Sigmoid colon (tissue), 6 donors: ENCODE measurements at regions not wholly inside any gene's neighbourhood (a gene's known extent, or its start where the extent isn't known, plus 50 kb on each side); places are given as distances from the start of the nearest gene placed in this dataset.

Experiments used
- DNase-seq: peaks from one replicate; pipeline ENCODE4 v3.0.0-alpha.2; 2019
- H3K27ac ChIP-seq, 4 donors: fragments of 200-600 bp; sonication (generic); one replicate each; pipeline ENCODE4 v1.5.1; 2016 to 2019; ENCODE audit warnings: mild to moderate bottlenecking in 1 of 4
- H3K27me3 ChIP-seq, 3 donors: fragments of 200-600 bp; sonication (generic); one replicate each; pipeline ENCODE4 v1.5.1; 2019; ENCODE audit warnings: mild to moderate bottlenecking in 1 of 3
- H3K36me3 ChIP-seq, 4 donors: fragments of 200-600 bp; sonication (generic); one replicate each; pipeline ENCODE4 v1.5.1; 2016 to 2019
- H3K4me1 ChIP-seq, 4 donors: fragments of 200-600 bp; sonication (generic); one replicate each; pipeline ENCODE4 v1.5.1; 2017 to 2019
- H3K4me3 ChIP-seq, 4 donors: fragments of 200-600 bp; sonication (generic); one replicate each; pipeline ENCODE4 v1.5.1; 2017 to 2019; ENCODE audit warnings: mild to moderate bottlenecking in 2 of 4, moderate library complexity in 1 of 4
- H3K9me3 ChIP-seq, 4 donors: fragments of 200-600 bp in 3 of 4; sonication (generic) in 3 of 4; one replicate each; pipeline versions ENCODE4 v1.5.1 to v1.6.1; 2013 to 2019
- EP300 ChIP-seq, 4 donors: sonication (generic); formaldehyde crosslinking; IDR thresholded peaks; one replicate each; pipeline ENCODE4 v1.6.1; 2017; ENCODE audit warnings: antibody characterized with exemption in 4 of 4
- POLR2A ChIP-seq, 2 donors: fragments of 450-650 bp; IDR thresholded peaks; one replicate each; pipeline ENCODE4 v1.6.1; 2016; ENCODE audit warnings: antibody characterized with exemption in 2 of 2, mild to moderate bottlenecking in 2 of 2, moderate library complexity in 2 of 2
- POLR2AphosphoS5 ChIP-seq, 4 donors: sonication (generic); formaldehyde crosslinking; IDR thresholded peaks; one replicate each; pipeline ENCODE4 v1.6.1; 2017; ENCODE audit warnings: antibody characterized with exemption in 4 of 4
- WGBS, 2 donors: extraction: QIAGEN DNeasy Blood & Tissue Kit; methylation state at CpG; one replicate each; pipeline ENCODE4 v1.1.7; 2013; 5-methylcytosine and 5-hydroxymethylcytosine counted together
- intact Hi-C: fragments of 100-400 bp; cut with DNase I; formaldehyde crosslinking; loops from one replicate; pipeline ENCODE4 v1.15.1; 2023
- TF ChIP-seq, protein P1 (sequence below), 4 experiments: fragments of 450-650 bp in 3 of 4; fragments of 200-600 bp in 1 of 4; IDR thresholded peaks; one replicate each; pipeline ENCODE4 v1.5.1; 2016 to 2019; ENCODE audit warnings: antibody characterized with exemption in 4 of 4, mild to moderate bottlenecking in 3 of 4, moderate library complexity in 2 of 4
- donor health status: healthy with polysubstance abuse.
- donor health status: healthy.

DNA sequence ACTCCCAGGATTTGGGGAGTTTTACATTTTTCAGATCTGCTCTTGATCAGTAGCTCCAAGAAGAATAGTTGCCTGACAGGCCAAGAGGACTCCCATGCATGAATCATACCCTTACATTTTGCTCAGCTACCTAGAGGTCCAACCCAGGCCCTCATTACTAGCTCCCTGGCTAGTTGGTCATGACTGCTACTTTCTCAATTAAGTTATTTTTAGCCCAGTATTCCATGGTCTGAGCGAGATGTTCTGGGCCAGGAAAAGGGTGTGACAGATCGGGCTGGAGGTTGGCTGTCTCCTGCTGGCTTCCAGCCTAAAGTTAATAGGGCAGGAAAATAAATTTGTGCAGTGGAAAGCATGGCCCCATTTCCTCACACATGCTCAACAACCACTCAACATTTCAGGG is 379.2 kb downstream of the GRIN2B start:
- Histone ChIP-seq H3K4me3 (no peak overlapping the region), H3K9me3 (no peaks in the 10 kb centered on the region), H3K36me3 (no peaks in the 10 kb centered on the region), H3K4me1 (no peaks in the 10 kb centered on the region), H3K27me3 (no peaks in the 10 kb centered on the region), H3K27ac (no peak overlapping the region)
- DNase-seq, result no peak
- TF ChIP-seq POLR2AphosphoS5 (IDR thresholded peaks at IDR 0.05) (no peak), POLR2A (IDR thresholded peaks at IDR 0.05) (no peak), EP300 (IDR thresholded peaks at IDR 0.05) (no peak)
- TF ChIP-seq, protein P1, sequence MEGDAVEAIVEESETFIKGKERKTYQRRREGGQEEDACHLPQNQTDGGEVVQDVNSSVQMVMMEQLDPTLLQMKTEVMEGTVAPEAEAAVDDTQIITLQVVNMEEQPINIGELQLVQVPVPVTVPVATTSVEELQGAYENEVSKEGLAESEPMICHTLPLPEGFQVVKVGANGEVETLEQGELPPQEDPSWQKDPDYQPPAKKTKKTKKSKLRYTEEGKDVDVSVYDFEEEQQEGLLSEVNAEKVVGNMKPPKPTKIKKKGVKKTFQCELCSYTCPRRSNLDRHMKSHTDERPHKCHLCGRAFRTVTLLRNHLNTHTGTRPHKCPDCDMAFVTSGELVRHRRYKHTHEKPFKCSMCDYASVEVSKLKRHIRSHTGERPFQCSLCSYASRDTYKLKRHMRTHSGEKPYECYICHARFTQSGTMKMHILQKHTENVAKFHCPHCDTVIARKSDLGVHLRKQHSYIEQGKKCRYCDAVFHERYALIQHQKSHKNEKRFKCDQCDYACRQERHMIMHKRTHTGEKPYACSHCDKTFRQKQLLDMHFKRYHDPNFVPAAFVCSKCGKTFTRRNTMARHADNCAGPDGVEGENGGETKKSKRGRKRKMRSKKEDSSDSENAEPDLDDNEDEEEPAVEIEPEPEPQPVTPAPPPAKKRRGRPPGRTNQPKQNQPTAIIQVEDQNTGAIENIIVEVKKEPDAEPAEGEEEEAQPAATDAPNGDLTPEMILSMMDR (IDR thresholded peaks at IDR 0.05), result no peak
- WGBS, 2 donors, result 27 to 63% methylated on average over 2 of the region's 2 CpGs
- intact Hi-C loops, result no loop called here

DNA sequence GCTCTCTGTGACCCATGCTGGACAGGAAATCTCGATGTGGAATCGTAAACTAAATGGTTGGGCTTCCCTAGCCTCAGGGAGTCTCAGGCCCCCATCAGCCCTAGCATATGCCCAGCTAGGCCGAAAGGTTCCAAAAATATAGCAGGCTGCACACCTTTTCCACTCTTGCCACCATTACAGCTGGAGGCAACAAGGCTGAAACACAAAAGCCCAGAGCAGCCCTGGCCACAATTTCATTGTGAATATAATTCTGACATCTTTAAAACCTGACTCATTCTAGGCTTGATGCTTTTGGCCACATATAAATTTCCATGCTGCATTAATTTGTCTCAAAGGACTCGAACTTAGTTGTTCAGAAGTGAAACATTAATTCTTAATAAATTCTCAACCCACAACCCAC is 382.2 kb downstream of the GRIN2B start:
- Histone ChIP-seq H3K9me3 (no peaks in the 10 kb centered on the region), H3K27ac (no peak overlapping the region), H3K27me3 (no peaks in the 10 kb centered on the region), H3K4me1 (no peaks in the 10 kb centered on the region), H3K4me3 (no peak overlapping the region), H3K36me3 (no peaks in the 10 kb centered on the region)
- 82 to 83% methylated on average over 4 of the region's 4 CpGs for WGBS, 2 donors
- intact Hi-C loops, result no loop called here
- no peak for DNase-seq
- TF ChIP-seq, protein P1 (IDR thresholded peaks at IDR 0.05), result no peak
- TF ChIP-seq EP300 (IDR thresholded peaks at IDR 0.05) (no peak), POLR2A (IDR thresholded peaks at IDR 0.05) (no peak), POLR2AphosphoS5 (IDR thresholded peaks at IDR 0.05) (no peak)

DNA sequence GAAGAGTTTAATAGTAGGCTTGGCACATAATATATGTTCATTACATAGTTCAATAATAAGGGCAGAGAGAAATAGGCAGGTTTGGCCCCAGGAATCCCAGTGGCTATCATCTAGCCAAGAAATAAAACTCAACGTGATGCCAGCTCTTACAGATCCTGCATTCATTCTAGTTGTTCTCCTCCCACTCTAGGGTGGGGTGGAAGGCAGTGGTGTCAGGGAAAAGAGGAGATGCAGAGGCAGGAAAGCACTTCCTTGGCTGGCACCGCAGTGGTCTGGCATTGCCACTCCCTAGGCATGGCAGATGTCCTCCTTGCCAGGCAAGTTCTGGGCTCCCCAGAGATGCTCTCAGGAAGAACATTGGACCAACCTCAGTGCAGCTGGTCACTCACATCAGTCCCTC is 383.6 kb downstream of the GRIN2B start:
- Histone ChIP-seq H3K4me1 (no peaks in the 10 kb centered on the region), H3K9me3 (no peaks in the 10 kb centered on the region), H3K27ac (no peak overlapping the region), H3K27me3 (no peaks in the 10 kb centered on the region), H3K36me3 (no peaks in the 10 kb centered on the region), H3K4me3 (no peak overlapping the region)
- no peak for DNase-seq
- WGBS, 2 donors, result 86 to 91% methylated on average over 2 of the region's 2 CpGs
- TF ChIP-seq, protein P1 (IDR thresholded peaks at IDR 0.05), result no peak
- TF ChIP-seq POLR2AphosphoS5 (IDR thresholded peaks at IDR 0.05) (no peak), EP300 (IDR thresholded peaks at IDR 0.05) (no peak), POLR2A (IDR thresholded peaks at IDR 0.05) (no peak)
- intact Hi-C loops, result no loop called here

DNA sequence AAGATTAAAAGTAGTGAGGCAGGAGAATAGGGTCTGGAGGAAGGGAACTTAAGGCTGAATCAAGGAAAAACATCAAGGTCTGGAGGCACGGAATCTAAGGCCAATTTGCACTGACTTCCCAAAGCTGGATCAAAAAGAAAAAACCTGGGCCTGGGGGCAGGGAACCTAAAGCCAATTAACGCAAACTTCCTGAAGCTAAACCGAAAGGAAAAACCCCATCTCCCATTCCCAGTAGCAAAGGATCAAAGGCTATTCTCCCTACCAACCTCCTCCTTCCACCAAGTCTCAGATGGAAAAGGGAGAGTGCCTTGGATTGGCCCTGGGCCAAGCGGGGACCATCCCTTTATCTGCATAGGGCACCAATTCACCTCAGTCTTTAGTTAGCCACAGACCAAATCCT is 384.2 kb downstream of the GRIN2B start:
- no peak for DNase-seq
- no peaks in the 10 kb centered on the region for H3K36me3 ChIP-seq
- H3K9me3 ChIP-seq, result no peaks in the 10 kb centered on the region
- no peak overlapping the region for H3K4me3 ChIP-seq
- H3K27ac ChIP-seq, result no peak overlapping the region
- intact Hi-C loops, result no loop called here
- WGBS, 2 donors, result 71 to 85% methylated on average over 4 of the region's 4 CpGs
- TF ChIP-seq, protein P1 (IDR thresholded peaks at IDR 0.05), result no peak
- no peak for TF ChIP-seq POLR2A (IDR thresholded peaks at IDR 0.05)
- TF ChIP-seq POLR2AphosphoS5 (IDR thresholded peaks at IDR 0.05), result no peak
- H3K27me3 ChIP-seq, result no peaks in the 10 kb centered on the region
- no peaks in the 10 kb centered on the region for H3K4me1 ChIP-seq

DNA sequence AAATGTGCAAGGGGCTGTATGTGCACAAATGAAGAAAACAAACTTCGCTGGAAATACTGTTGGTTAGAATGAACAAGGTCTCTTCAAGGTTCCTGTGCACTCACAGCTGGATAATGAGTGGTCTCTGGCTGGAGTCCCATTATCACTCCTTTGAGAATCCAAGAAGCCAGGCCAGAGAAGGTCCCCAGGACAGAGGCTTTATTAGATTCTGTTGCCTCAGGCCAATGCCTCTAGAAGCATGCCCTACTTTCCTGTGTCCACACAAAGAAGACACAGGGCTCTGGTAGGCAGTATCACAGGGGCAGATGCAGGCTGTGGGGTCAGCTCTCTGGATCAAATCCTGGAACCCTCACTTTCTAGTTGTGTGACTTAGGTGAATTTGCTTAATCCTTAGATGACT is 384.7 kb downstream of the GRIN2B start:
- no peak overlapping the region for H3K4me3 ChIP-seq
- no peaks in the 10 kb centered on the region for H3K4me1 ChIP-seq
- WGBS, 2 donors, result 84 to 87% methylated on average over 1 of the region's 1 CpG
- no peaks in the 10 kb centered on the region for H3K27me3 ChIP-seq
- no peaks in the 10 kb centered on the region for H3K36me3 ChIP-seq
- no peak overlapping the region for H3K27ac ChIP-seq
- TF ChIP-seq, protein P1 (IDR thresholded peaks at IDR 0.05), result no peak
- no peak for TF ChIP-seq POLR2AphosphoS5 (IDR thresholded peaks at IDR 0.05)
- TF ChIP-seq EP300 (IDR thresholded peaks at IDR 0.05), result no peak
- TF ChIP-seq POLR2A (IDR thresholded peaks at IDR 0.05), result no peak
- H3K9me3 ChIP-seq, result no peaks in the 10 kb centered on the region
- DNase-seq, result no peak
- intact Hi-C loops, result no loop called here
